ENCODE measurements at regions not wholly inside any gene's neighbourhood (a gene's known extent, or its start where the extent isn't known, plus 50 kb on each side); places are given as distances from the start of the nearest gene placed in this dataset.
"Not testable (repeated sequence)": the region's sequence is repeated elsewhere in the genome, so short reads cannot be mapped to it uniquely, and the experiment has no call there.

DNA sequence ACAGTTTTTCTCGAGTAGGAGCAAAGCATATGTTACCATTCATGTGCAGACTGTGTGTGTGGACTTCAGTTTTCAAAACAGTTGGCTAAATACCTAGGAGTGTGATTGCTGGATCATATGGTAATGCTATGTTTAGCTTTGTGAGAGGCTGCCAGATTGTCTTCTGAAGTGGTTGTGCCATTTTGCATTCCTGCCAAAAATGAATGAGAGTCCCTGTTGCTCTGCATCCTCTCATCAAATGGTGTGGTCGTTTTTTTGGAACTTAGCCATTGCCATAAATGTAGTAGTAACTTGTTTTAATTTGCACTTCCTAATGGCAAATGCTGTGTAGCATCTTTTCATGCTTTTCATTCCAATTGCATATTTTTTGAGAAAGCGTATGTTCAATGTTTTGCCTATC, 77.2 kb upstream of the NDN start (continued):
- TF ChIP-seq TCF7 (CRISPR knock-in tag; IDR thresholded peaks at IDR 0.05; ENCODE audit: low read depth): no peak
- TF ChIP-seq, protein P1, sequence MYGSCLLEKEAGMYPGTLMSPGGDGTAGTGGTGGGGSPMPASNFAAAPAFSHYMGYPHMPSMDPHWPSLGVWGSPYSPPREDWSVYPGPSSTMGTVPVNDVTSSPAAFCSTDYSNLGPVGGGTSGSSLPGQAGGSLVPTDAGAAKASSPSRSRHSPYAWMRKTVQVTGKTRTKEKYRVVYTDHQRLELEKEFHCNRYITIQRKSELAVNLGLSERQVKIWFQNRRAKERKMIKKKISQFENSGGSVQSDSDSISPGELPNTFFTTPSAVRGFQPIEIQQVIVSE (CRISPR knock-in tag; IDR thresholded peaks at IDR 0.05; ENCODE audit: borderline replicate concordance): no peak

DNA sequence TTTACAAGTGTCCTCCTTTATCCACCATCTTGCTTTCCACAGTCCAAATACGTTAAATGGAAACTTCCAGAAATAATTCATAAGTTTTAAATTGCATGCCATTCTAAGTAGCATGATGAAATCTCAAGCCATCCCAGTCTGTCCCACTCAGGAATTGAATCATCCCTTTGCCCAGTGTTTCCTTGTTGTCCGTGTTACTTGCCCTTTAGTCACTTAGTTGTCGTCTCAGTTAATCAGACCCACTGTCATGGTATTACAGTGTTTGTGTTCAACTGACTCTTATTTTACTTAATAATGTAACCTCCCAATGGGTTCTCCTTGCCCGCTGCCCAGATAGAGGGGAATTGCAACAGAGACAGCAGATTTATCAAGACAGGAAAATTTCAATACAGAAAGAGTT, 77.6 kb upstream of the NDN start:
- Mint-ChIP-seq H3K36me3 (peaks cover 43% of the 10 kb centered on the region), H3K4me3 (no peak overlapping the region), H3K4me1 (peaks cover 17% of the 10 kb centered on the region), H3K27ac (no peak overlapping the region), H3K27me3 (ENCODE audit: low read depth) (peaks cover 4% of the 10 kb centered on the region; the same call in 1 of the 2 replicates), H3K9me3 (peaks cover 61% of the 10 kb centered on the region)
- ATAC-seq (no peak), DNase-seq (ENCODE audit: low spot score) (no peak)
- ChIA-PET POLR2A (no interaction called here), CTCF (no interaction called here)
- no peak for TF ChIP-seq E2F4 (CRISPR knock-in tag; IDR thresholded peaks at IDR 0.05; ENCODE audit: borderline replicate concordance, low read depth)
- TF ChIP-seq, protein P2, sequence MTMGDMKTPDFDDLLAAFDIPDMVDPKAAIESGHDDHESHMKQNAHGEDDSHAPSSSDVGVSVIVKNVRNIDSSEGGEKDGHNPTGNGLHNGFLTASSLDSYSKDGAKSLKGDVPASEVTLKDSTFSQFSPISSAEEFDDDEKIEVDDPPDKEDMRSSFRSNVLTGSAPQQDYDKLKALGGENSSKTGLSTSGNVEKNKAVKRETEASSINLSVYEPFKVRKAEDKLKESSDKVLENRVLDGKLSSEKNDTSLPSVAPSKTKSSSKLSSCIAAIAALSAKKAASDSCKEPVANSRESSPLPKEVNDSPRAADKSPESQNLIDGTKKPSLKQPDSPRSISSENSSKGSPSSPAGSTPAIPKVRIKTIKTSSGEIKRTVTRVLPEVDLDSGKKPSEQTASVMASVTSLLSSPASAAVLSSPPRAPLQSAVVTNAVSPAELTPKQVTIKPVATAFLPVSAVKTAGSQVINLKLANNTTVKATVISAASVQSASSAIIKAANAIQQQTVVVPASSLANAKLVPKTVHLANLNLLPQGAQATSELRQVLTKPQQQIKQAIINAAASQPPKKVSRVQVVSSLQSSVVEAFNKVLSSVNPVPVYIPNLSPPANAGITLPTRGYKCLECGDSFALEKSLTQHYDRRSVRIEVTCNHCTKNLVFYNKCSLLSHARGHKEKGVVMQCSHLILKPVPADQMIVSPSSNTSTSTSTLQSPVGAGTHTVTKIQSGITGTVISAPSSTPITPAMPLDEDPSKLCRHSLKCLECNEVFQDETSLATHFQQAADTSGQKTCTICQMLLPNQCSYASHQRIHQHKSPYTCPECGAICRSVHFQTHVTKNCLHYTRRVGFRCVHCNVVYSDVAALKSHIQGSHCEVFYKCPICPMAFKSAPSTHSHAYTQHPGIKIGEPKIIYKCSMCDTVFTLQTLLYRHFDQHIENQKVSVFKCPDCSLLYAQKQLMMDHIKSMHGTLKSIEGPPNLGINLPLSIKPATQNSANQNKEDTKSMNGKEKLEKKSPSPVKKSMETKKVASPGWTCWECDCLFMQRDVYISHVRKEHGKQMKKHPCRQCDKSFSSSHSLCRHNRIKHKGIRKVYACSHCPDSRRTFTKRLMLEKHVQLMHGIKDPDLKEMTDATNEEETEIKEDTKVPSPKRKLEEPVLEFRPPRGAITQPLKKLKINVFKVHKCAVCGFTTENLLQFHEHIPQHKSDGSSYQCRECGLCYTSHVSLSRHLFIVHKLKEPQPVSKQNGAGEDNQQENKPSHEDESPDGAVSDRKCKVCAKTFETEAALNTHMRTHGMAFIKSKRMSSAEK (CRISPR knock-in tag; IDR thresholded peaks at IDR 0.05; ENCODE audit: borderline replicate concordance): no peak
- TF ChIP-seq, protein P3, sequence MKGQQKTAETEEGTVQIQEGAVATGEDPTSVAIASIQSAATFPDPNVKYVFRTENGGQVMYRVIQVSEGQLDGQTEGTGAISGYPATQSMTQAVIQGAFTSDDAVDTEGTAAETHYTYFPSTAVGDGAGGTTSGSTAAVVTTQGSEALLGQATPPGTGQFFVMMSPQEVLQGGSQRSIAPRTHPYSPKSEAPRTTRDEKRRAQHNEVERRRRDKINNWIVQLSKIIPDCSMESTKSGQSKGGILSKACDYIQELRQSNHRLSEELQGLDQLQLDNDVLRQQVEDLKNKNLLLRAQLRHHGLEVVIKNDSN (CRISPR knock-in tag; IDR thresholded peaks at IDR 0.05): no peak
- TF ChIP-seq ARID4B (CRISPR knock-in tag; IDR thresholded peaks at IDR 0.05; ENCODE audit: borderline replicate concordance): no peak
- no peak for TF ChIP-seq ZNF121 (CRISPR knock-in tag; IDR thresholded peaks at IDR 0.05)
- no peak for TF ChIP-seq RELA (CRISPR knock-in tag; IDR thresholded peaks at IDR 0.05; ENCODE audit: borderline replicate concordance)
- TF ChIP-seq MYBL2 (CRISPR knock-in tag; IDR thresholded peaks at IDR 0.05): no peak
- TF ChIP-seq OVOL2 (CRISPR knock-in tag; IDR thresholded peaks at IDR 0.05; ENCODE audit: borderline replicate concordance): no peak
- no peak for TF ChIP-seq ATF3 (CRISPR knock-in tag; conservative IDR thresholded peaks at IDR 0.05)
- TF ChIP-seq MAX (CRISPR knock-in tag; IDR thresholded peaks at IDR 0.05): no peak
- no peak for TF ChIP-seq NFE2L1 (CRISPR knock-in tag; IDR thresholded peaks at IDR 0.05)
- no peak for TF ChIP-seq MXD4 (CRISPR knock-in tag; IDR thresholded peaks at IDR 0.05; ENCODE audit: borderline replicate concordance)
- no peak for TF ChIP-seq FOXP1 (CRISPR knock-in tag; IDR thresholded peaks at IDR 0.05; ENCODE audit: borderline replicate concordance)
- TF ChIP-seq, protein P4, sequence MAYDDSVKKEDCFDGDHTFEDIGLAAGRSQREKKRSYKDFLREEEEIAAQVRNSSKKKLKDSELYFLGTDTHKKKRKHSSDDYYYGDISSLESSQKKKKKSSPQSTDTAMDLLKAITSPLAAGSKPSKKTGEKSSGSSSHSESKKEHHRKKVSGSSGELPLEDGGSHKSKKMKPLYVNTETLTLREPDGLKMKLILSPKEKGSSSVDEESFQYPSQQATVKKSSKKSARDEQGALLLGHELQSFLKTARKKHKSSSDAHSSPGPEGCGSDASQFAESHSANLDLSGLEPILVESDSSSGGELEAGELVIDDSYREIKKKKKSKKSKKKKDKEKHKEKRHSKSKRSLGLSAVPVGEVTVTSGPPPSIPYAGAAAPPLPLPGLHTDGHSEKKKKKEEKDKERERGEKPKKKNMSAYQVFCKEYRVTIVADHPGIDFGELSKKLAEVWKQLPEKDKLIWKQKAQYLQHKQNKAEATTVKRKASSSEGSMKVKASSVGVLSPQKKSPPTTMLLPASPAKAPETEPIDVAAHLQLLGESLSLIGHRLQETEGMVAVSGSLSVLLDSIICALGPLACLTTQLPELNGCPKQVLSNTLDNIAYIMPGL (CRISPR knock-in tag; IDR thresholded peaks at IDR 0.05): no peak
- no peak for TF ChIP-seq SMAD3 (CRISPR knock-in tag; IDR thresholded peaks at IDR 0.05; ENCODE audit: borderline replicate concordance)
- TF ChIP-seq ZNF671 (CRISPR knock-in tag; IDR thresholded peaks at IDR 0.05): no peak
- TF ChIP-seq SMAD4 (CRISPR knock-in tag; IDR thresholded peaks at IDR 0.05): no peak
- TF ChIP-seq SOX15 (CRISPR knock-in tag; IDR thresholded peaks at IDR 0.05): no peak
- no peak for TF ChIP-seq ZBTB21 (CRISPR knock-in tag; IDR thresholded peaks at IDR 0.05; ENCODE audit: borderline replicate concordance)

GRCh38 chr15:23766779-23767178, 79.7 kb upstream of the NDN start:
- Mint-ChIP-seq H3K36me3 (peaks cover 48% of the 10 kb centered on the region), H3K9me3 (peaks cover 67% of the 10 kb centered on the region)
- CTCF ChIA-PET; H3K4me1 Mint-ChIP-seq; DNase-seq (ENCODE audit: low spot score); H3K27me3 Mint-ChIP-seq (ENCODE audit: low read depth); ATAC-seq; POLR2A ChIA-PET; H3K27ac Mint-ChIP-seq; H3K4me3 Mint-ChIP-seq: not testable (repeated sequence)
